Astrocyte (in vitro differentiated cells and primary cell): ENCODE measurements at regions not wholly inside any gene's neighbourhood (a gene's known extent, or its start where the extent isn't known, plus 50 kb on each side); places are given as distances from the start of the nearest gene placed in this dataset.

Experiments
- DNase-seq: peaks from one replicate; pipeline ENCODE4 v3.0.0-alpha.2; 2010; ENCODE audit warnings: low read depth
- FAIRE-seq: peaks from 2 replicates; lab custom pipeline; 2011; peaks lifted over from hg19 to GRCh38; lab: Jason Lieb, UNC
- H2AFZ ChIP-seq: 2 replicates; pipeline ENCODE4 v1.6.0; 2012; ENCODE audit warnings: low read depth, low read length, inconsistent platforms
- H3K27ac ChIP-seq: 2 replicates; pipeline ENCODE4 v1.5.1; 2011; ENCODE audit warnings: low read depth, low read length, inconsistent platforms
- H3K27me3 ChIP-seq: 2 replicates; pipeline ENCODE4 v1.6.0; 2011; ENCODE audit warnings: low read length, inconsistent platforms; ENCODE audit not compliant: insufficient read depth
- H3K36me3 ChIP-seq: 2 replicates; pipeline ENCODE4 v1.5.1; 2011; ENCODE audit warnings: low read length, inconsistent platforms; ENCODE audit not compliant: insufficient read depth
- H3K4me1 ChIP-seq: 2 replicates; pipeline ENCODE4 v1.5.1; 2011; ENCODE audit warnings: low read length, inconsistent platforms; ENCODE audit not compliant: insufficient read depth
- H3K4me2 ChIP-seq: 2 replicates; pipeline ENCODE4 v1.6.0; 2012; ENCODE audit warnings: low read length, inconsistent platforms
- H3K4me3 ChIP-seq: 2 replicates; pipeline ENCODE4 v1.5.1; 2011; ENCODE audit warnings: low read depth, mild to moderate bottlenecking, low read length, inconsistent platforms; ENCODE audit not compliant: insufficient read depth
- H3K79me2 ChIP-seq: 2 replicates; pipeline ENCODE4 v1.6.0; 2012; ENCODE audit warnings: mild to moderate bottlenecking, low read length, inconsistent platforms; ENCODE audit not compliant: insufficient read depth
- H3K9ac ChIP-seq: 2 replicates; pipeline ENCODE4 v1.6.0; 2012; ENCODE audit warnings: mild to moderate bottlenecking, low read length, inconsistent platforms
- H3K9me3 ChIP-seq: 2 replicates; pipeline ENCODE4 v1.5.1; 2012; ENCODE audit warnings: low read depth, mild to moderate bottlenecking, low read length, inconsistent platforms; ENCODE audit not compliant: insufficient read depth
- H4K20me1 ChIP-seq: 2 replicates; pipeline ENCODE4 v1.6.0; 2012; ENCODE audit warnings: low read length, inconsistent platforms; ENCODE audit not compliant: insufficient read depth
- H3K27ac Mint-ChIP-seq: one replicate; pipeline ENCODE4 v1.8.0; 2021; ENCODE audit warnings: mild to moderate bottlenecking, mixed read lengths; ENCODE audit not compliant: unreplicated experiment
- H3K27me3 Mint-ChIP-seq: one replicate; pipeline ENCODE4 v1.8.0; 2021; ENCODE audit warnings: low read depth, mixed read lengths; ENCODE audit not compliant: unreplicated experiment
- H3K36me3 Mint-ChIP-seq: one replicate; pipeline ENCODE4 v1.8.0; 2021; ENCODE audit warnings: low read depth, mixed read lengths; ENCODE audit not compliant: unreplicated experiment
- H3K4me1 Mint-ChIP-seq: one replicate; pipeline ENCODE4 v1.8.0; 2021; ENCODE audit warnings: low read depth, mixed read lengths; ENCODE audit not compliant: unreplicated experiment
- H3K4me3 Mint-ChIP-seq: one replicate; pipeline ENCODE4 v1.8.0; 2021; ENCODE audit warnings: mild to moderate bottlenecking, moderate library complexity, mixed read lengths; ENCODE audit not compliant: unreplicated experiment
- H3K9me3 Mint-ChIP-seq: one replicate; pipeline ENCODE4 v1.8.0; 2021; ENCODE audit warnings: mild to moderate bottlenecking, mixed read lengths; ENCODE audit not compliant: unreplicated experiment
- CTCF ChIP-seq: IDR thresholded peaks from 2 replicates; pipeline ENCODE4 v1.5.1; 2011; ENCODE audit warnings: low read depth, mild to moderate bottlenecking, inconsistent platforms, low read length, moderate library complexity; ENCODE audit not compliant: insufficient read depth
- EZH2 ChIP-seq: IDR thresholded peaks from 2 replicates; pipeline ENCODE4 v1.6.1; 2012; ENCODE audit warnings: mild to moderate bottlenecking, low read length, inconsistent platforms; ENCODE audit not compliant: insufficient read depth

- Histone ChIP-seq H3K4me2 (no peak overlapping the region), H3K4me3 (no peak overlapping the region), H3K27ac (no peak overlapping the region), H3K9me3 (no peaks in the 10 kb centered on the region), H3K36me3 (no peaks in the 10 kb centered on the region), H3K79me2 (no peaks in the 10 kb centered on the region), H4K20me1 (no peaks in the 10 kb centered on the region), H3K4me1 (peaks cover 6% of the 10 kb centered on the region), H3K27me3 (no peaks in the 10 kb centered on the region), H2AFZ (no peak overlapping the region), H3K9ac (no peak overlapping the region)
- H3K36me3 Mint-ChIP-seq, result no peaks in the 10 kb centered on the region
- peaks cover 14% of the 10 kb centered on the region for H3K4me1 Mint-ChIP-seq
- no peak overlapping the region for H3K27ac Mint-ChIP-seq
- H3K9me3 Mint-ChIP-seq, result no peaks in the 10 kb centered on the region
- H3K4me3 Mint-ChIP-seq, result no peak overlapping the region
- no peak for TF ChIP-seq CTCF
- TF ChIP-seq EZH2, result no peak
- DNase-seq, result peak; percentile 3
- no peaks in the 10 kb centered on the region for H3K27me3 Mint-ChIP-seq
- FAIRE-seq, result no peak
Observed at GRCh38 chr16:64853551-64853950, 268.3 kb downstream of the CDH11 start.

GRCh38 chr16:64846966-64847365 is 274.9 kb downstream of the CDH11 start:
- H2AFZ ChIP-seq, result no peak overlapping the region

GRCh38 chr16:64845071-64845470 is 276.8 kb downstream of the CDH11 start:
- no peaks in the 10 kb centered on the region for H3K36me3 ChIP-seq
- H3K9ac ChIP-seq, result no peak overlapping the region
- H3K27ac ChIP-seq, result no peak overlapping the region
- Mint-ChIP-seq H3K9me3 (no peaks in the 10 kb centered on the region), H3K27ac (no peak overlapping the region), H3K27me3 (peaks cover 4% of the 10 kb centered on the region), H3K36me3 (no peaks in the 10 kb centered on the region), H3K4me1 (peaks cover 7% of the 10 kb centered on the region), H3K4me3 (no peak overlapping the region)
- no peaks in the 10 kb centered on the region for H3K27me3 ChIP-seq
- no peaks in the 10 kb centered on the region for H3K79me2 ChIP-seq
- no peak for FAIRE-seq
- DNase-seq, result no peak
- TF ChIP-seq EZH2 (no peak), CTCF (no peak)
- no peaks in the 10 kb centered on the region for H3K9me3 ChIP-seq
- H3K4me1 ChIP-seq, result no peaks in the 10 kb centered on the region
- H3K4me3 ChIP-seq, result no peak overlapping the region
- no peak overlapping the region for H2AFZ ChIP-seq
- H4K20me1 ChIP-seq, result no peaks in the 10 kb centered on the region
- H3K4me2 ChIP-seq, result no peak overlapping the region

More at GRCh38 chr16:64846966-64847365, 274.9 kb downstream of the CDH11 start:
- H3K9me3 ChIP-seq, result no peaks in the 10 kb centered on the region
- H3K9ac ChIP-seq, result no peak overlapping the region
- Mint-ChIP-seq H3K9me3 (no peaks in the 10 kb centered on the region), H3K27me3 (peaks cover 4% of the 10 kb centered on the region), H3K4me3 (no peak overlapping the region), H3K4me1 (no peaks in the 10 kb centered on the region), H3K36me3 (no peaks in the 10 kb centered on the region), H3K27ac (no peak overlapping the region)
- H3K4me2 ChIP-seq, result no peak overlapping the region
- H3K27ac ChIP-seq, result no peak overlapping the region
- H3K4me3 ChIP-seq, result no peak overlapping the region
- no peaks in the 10 kb centered on the region for H3K36me3 ChIP-seq
- TF ChIP-seq EZH2, result no peak
- H3K27me3 ChIP-seq, result no peaks in the 10 kb centered on the region
- no peaks in the 10 kb centered on the region for H3K4me1 ChIP-seq
- no peaks in the 10 kb centered on the region for H4K20me1 ChIP-seq
- FAIRE-seq, result no peak
- no peaks in the 10 kb centered on the region for H3K79me2 ChIP-seq
- DNase-seq, result no peak
